ENCODE measurements at regions not wholly inside any gene's neighbourhood (a gene's known extent, or its start where the extent isn't known, plus 50 kb on each side); places are given as distances from the start of the nearest gene placed in this dataset.
"Not testable (repeated sequence)": the region's sequence is repeated elsewhere in the genome, so short reads cannot be mapped to it uniquely, and the experiment has no call there.

DNA sequence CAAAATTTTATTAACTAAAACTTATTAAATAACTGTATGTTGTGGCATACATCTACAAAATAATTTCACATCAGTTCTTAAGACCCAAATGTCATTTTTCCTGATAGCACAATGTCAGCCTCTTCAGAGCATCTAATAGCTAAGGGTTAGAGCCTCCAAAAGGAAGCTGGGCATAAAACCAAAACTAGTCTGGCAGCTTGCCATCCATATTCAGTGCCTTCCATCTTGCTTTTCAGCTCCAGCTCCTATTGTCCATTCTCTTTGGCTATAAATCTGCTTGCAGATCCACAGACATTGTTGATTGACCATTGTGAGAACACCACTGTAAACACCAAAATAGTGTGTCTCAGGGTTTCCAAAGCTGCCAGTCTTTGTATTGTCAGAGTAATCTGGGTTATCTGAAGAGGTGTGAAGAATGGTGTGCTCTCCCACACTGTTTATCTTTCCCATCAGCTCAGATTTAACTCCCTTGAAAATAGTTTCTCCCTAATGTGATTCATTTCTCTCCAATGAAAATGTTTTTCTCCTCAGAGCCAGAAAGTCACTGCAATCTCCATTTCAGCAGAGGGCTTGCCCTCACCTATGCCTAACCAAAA lies 154.8 kb upstream of the KCNQ5 start:
- ChIA-PET CTCF (interaction anchor here (0.7 kb wide), 1 partner anchor 55 kb away, joined by 3 read pairs; no protein-coding TSS in a partner anchor), POLR2A (ENCODE audit: low non-redundant PET) (no interaction called here)

DNA sequence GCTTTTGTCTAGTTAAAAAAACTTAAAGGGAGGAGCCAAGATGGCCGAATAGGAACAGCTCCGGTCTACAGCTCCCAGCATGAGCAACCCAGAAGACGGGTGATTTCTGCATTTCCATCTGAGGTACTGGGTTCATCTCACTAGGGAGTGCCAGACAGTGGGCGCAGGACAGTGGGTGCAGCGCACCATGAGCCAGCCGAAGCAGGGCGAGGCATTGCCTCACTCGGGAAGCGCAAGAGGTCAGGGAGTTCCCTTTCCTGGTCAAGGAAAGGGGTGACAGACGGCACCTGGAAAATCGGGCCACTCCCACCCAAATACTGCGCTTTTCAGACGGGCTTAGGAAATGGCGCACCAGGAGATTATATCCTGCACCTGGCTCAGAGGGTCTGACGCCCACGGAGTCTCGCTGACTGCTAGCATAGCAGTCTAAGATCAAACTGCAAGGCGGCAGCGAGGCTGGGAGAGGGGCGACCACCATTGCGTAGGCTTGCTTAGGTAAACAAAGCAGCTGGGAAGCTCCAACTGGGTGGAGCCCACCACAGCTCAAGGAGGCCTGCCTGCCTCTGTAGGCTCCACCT lies 152.4 kb upstream of the KCNQ5 start:
- DNase-seq (ENCODE audit: low spot score); POLR2A ChIA-PET (ENCODE audit: low non-redundant PET); H3K27ac ChIP-seq: not testable (repeated sequence)
- CTCF ChIA-PET = interaction anchor here (0.6 to 0.7 kb wide), 2 partner anchors 95 to 1940 kb away, joined by 3 to 4 read pairs; no protein-coding TSS in a partner anchor

More for the DNA sequence above, 154.8 kb upstream of the KCNQ5 start:
- no peak for DNase-seq (ENCODE audit: low spot score)
- H3K27ac ChIP-seq = no peak overlapping the region
- TF ChIP-seq, protein P1, sequence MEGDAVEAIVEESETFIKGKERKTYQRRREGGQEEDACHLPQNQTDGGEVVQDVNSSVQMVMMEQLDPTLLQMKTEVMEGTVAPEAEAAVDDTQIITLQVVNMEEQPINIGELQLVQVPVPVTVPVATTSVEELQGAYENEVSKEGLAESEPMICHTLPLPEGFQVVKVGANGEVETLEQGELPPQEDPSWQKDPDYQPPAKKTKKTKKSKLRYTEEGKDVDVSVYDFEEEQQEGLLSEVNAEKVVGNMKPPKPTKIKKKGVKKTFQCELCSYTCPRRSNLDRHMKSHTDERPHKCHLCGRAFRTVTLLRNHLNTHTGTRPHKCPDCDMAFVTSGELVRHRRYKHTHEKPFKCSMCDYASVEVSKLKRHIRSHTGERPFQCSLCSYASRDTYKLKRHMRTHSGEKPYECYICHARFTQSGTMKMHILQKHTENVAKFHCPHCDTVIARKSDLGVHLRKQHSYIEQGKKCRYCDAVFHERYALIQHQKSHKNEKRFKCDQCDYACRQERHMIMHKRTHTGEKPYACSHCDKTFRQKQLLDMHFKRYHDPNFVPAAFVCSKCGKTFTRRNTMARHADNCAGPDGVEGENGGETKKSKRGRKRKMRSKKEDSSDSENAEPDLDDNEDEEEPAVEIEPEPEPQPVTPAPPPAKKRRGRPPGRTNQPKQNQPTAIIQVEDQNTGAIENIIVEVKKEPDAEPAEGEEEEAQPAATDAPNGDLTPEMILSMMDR (conservative IDR thresholded peaks at IDR 0.05; ENCODE audit: low read depth) = no peak

DNA sequence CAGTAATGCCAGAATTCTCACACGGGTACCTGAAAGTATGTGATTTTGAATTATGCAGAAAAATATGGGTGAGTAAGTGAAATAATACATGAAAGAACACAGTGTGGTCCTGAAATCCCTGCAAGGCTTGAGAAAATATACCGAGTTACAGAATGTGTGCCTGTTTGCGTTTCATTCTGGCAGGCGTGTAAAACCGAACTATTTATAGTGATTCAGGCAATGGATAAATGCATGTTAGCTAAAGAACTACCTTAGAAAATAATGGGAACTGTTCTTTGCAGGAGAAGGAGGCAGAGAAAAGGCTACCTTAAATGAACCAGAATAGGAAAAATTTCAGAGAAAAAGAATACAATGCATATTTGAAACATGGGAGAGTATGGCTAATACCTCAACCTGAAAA lies 145.8 kb upstream of the KCNQ5 start:
- POLR2A ChIA-PET (ENCODE audit: low non-redundant PET) = no interaction called here
- TF ChIP-seq, protein P1 (conservative IDR thresholded peaks at IDR 0.05; ENCODE audit: low read depth) = no peak
- no peak overlapping the region for H3K27ac ChIP-seq
- CTCF ChIA-PET = no interaction called here
- no peak for DNase-seq (ENCODE audit: low spot score)

DNA sequence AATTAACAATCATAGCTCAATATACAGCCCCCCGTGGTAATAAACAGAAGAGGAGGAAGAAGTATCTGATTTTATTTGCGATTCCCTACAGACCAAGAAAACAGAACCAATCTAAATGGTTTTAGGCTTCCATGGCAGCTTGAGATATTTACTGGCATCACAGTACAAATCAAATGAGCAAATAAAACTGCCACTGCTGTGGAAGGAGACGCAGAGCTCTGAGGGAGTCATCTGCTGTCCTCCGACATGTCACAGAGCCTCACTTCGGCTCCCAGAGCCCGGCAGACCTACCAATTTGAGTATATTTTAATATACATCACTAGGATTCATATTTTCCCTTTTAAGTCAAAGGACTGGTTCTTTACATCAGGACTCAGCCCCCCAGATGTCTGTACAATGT lies 145.2 kb upstream of the KCNQ5 start:
- TF ChIP-seq, protein P1 (conservative IDR thresholded peaks at IDR 0.05; ENCODE audit: low read depth) = no peak

DNA sequence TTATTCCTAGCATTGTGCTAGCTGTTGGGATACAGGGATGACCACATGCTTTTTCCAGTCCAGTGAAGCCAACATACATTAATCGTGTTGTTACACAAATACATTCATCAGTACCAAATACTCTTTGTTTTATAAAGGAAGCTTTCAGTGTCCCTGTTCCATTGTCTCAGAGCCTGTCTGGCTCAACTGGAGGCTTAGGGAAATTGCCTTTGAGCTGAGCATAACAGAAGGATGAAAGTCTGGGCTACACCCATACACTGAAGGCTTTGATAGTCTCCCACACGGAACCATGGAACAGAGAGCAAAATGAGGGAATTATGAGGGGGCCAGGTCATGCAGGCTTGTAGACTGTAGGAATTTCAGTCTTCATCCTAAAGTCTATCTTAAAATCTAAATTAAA lies 126.4 kb upstream of the KCNQ5 start:
- DNase-seq (ENCODE audit: low spot score) = no peak
- POLR2A ChIA-PET (ENCODE audit: low non-redundant PET) = no interaction called here
- no peak overlapping the region for H3K27ac ChIP-seq
- TF ChIP-seq, protein P1 (conservative IDR thresholded peaks at IDR 0.05; ENCODE audit: low read depth) = no peak
- CTCF ChIA-PET = no interaction called here

More for the DNA sequence above, 145.2 kb upstream of the KCNQ5 start:
- H3K27ac ChIP-seq = no peak overlapping the region
- POLR2A ChIA-PET (ENCODE audit: low non-redundant PET) = no interaction called here
- CTCF ChIA-PET = interaction anchor here (0.9 kb wide), 1 partner anchor 858 kb away, joined by 3 read pairs; no protein-coding TSS in a partner anchor
- no peak for DNase-seq (ENCODE audit: low spot score)

DNA sequence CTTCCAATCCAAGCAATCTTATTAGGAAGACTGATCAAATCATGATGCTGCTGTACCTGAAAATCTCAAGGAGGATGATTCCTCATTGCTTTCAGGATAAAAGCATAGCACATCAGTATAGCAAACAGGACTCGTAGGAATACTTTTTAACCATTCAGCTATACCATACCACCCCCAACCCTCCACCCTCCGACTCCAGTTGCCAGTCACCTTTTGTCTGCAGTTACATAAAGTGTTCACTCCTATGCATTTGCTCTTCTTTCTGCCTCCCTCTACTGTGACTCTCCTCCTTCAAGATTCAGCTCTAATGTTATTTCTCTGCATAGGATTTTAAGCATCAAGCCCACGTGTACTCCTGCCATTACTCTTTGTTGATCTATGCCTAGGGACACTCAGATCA lies 124.7 kb upstream of the KCNQ5 start:
- no peak for DNase-seq (ENCODE audit: low spot score)
- CTCF ChIA-PET = no interaction called here
- no peak overlapping the region for H3K27ac ChIP-seq
- POLR2A ChIA-PET (ENCODE audit: low non-redundant PET) = no interaction called here
- TF ChIP-seq, protein P1 (conservative IDR thresholded peaks at IDR 0.05; ENCODE audit: low read depth) = no peak

DNA sequence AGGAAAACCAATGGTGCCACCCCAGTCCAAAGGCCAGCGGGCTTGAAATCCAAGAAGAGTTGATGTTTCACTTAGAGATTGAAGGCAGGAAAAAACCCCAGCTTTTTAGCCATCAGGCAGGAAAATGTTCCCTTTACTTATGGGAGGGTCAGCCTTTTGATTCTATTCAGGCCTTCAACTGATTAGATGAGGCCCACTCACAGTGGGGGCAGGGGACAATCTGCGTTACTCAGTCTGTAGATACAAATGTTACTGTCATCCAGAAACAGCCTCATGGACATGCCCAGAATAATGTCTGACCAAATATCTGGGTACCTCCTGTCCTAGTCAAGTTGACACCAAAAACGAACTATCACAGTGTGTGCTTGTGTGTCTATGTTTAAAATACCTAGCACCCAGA lies 121.2 kb upstream of the KCNQ5 start:
- CTCF ChIA-PET = interaction anchor here (0.6 kb wide), 1 partner anchor 13 kb away, joined by 3 read pairs; no protein-coding TSS in a partner anchor
- POLR2A ChIA-PET (ENCODE audit: low non-redundant PET) = no interaction called here
- no peak overlapping the region for H3K27ac ChIP-seq
- no peak for DNase-seq (ENCODE audit: low spot score)
- TF ChIP-seq, protein P1 (conservative IDR thresholded peaks at IDR 0.05; ENCODE audit: low read depth) = no peak

Measured in RWPE1 (cell line).